Activated CD8-positive, alpha-beta memory T cell treated with anti-CD3 and anti-CD28 coated beads, Interleukin-2, amount 50 U/mL, for 4 hours (primary cell): ENCODE measurements at regions not wholly inside any gene's neighbourhood (a gene's known extent, or its start where the extent isn't known, plus 50 kb on each side); places are given as distances from the start of the nearest gene placed in this dataset.

Experiments
- DNase-seq: peaks from one replicate; pipeline ENCODE4 v3.0.0-alpha.2; 2020

GRCh38 chr17:77343031-77343800 lies 202.4 kb downstream of the SEC14L1 start:
- DNase-seq, result no peak

- DNase-seq, result no peak
Measured at GRCh38 chr17:77344038-77344437, 203.3 kb downstream of the SEC14L1 start.

- DNase-seq, result no peak
Measured at GRCh38 chr17:77345260-77345910, 204.6 kb downstream of the SEC14L1 start.

DNA sequence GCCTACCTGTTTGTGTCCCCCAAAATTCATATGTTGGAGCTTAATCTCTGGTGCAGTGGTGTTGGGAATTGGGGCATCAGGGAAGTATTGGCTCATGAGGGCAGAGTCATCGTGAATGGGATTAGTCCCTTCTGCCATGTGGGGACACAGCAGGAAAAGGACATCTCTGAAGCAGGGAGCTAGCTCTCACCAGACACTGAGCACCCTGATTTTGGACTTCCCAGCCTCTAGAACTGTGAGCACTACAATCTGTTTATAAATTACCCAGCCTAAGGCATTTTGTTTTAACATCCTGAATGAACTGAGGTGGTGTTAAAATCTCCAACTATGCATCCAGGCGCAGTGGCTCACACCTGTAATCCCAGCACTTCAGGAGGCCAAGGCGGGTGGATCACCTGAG lies 206.0 kb downstream of the SEC14L1 start:
- DNase-seq, result no peak

- DNase-seq, result no peak
Measured at GRCh38 chr17:77347544-77347943, 206.8 kb downstream of the SEC14L1 start.

GRCh38 chr17:77349976-77350830 lies 209.4 kb downstream of the SEC14L1 start:
- DNase-seq, result no peak

GRCh38 chr17:77352441-77352840 lies 211.7 kb downstream of the SEC14L1 start:
- DNase-seq, result no peak

- DNase-seq, result no peak
Measured at GRCh38 chr17:77352996-77353395, 212.2 kb downstream of the SEC14L1 start.

DNA sequence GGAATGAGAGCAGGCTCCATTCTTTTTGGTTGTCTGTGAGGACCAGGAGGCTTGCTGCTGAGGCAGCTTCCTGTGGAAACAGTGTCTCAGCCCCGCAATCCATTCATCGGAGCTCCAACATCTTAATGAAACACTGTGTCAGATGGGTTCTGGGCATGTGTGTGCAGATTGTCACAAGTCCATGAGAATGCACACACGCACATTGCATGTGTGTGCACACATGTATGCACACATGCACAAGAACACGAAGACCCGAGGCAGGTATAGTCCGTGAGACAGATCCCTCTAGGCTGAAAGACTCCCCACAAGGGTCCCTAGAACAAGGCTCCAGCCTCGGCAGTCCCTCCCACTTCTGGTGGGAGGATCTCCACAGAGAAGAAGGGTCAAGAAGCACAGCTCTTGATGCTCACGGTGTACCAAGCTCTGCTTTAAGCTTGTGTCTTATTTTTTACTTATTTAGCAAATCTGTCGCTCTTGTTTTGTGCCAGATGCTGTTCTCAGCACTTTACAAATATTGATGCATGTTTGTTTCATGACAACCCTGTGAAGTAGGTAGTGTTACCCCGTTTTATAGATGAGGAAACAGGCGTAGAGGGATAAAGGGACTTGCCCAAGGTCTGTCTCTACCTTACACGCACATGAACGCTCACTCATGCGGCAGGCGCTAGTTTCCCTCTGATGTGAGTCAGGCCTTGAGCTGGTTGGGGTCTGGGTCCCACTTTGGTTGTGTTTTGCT lies 213.1 kb downstream of the SEC14L1 start:
- no peak for DNase-seq

GRCh38 chr17:77354420-77354669 lies 213.6 kb downstream of the SEC14L1 start:
- DNase-seq, result no peak

DNA sequence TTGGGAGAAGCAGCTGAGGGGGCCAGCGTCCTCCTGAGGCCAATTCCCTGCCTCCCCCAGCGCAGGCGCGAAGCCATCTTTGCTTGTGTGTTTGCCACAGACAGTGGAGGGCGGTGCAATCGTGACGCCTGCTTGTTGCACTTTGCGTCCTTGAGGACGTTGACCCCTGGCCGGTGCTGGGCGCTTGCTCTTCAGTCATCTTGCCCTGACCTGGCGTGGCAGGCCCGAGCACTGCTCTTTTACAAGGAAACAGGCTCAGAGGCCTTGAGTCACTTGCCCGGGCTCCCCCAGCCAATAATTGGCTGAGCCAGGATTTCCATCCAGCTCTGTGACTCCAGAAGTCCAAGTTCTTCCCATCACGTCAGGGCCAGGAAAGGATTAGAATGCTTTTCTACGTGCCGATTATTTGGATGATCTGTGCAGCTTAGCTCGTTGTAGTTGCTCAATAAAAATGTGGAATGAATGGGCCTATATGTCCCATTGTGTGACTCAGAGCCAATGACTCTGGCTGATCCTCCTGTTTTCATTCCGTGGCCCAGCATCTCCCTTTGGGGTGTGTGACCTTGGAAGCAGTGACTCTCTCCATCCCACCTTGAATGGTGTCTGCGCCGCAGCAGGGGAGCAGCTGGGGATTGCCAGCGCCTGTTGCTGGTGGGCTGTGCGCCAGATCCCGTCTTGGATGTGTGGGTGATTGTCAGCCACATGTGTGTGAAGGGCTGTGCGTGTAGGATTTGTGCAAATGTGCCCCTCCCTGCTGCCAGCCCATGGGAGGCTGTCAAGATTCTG lies 214.1 kb downstream of the SEC14L1 start:
- DNase-seq, result no peak

DNA sequence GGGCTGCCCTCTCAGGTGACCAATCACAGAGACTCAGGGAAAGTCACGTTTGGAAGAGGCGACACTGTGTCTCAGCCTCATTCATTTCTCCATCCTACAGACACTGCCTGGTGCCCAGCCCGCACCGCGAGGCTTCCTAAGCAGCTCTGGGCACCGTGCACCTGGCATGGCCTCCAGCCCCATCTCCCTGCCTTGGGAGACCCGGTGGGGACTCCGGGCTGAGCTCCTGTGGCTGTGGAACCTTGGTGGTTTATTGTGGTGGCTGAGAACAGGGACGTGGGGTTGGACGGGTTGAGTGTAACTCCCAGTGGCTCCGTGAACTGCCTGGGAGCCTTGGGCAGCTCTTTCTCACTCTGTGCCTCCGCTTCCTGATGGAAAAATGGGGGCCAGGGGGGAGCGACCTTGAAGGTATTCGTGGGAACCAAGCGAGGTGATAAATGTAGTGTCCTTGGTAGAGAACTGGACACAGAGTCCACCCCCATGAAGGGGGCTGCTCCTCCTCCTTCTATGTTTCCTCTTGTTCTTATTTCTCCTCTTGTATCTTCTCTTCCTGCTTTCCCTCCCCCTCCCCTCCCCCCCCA lies 215.4 kb downstream of the SEC14L1 start:
- no peak for DNase-seq

DNA sequence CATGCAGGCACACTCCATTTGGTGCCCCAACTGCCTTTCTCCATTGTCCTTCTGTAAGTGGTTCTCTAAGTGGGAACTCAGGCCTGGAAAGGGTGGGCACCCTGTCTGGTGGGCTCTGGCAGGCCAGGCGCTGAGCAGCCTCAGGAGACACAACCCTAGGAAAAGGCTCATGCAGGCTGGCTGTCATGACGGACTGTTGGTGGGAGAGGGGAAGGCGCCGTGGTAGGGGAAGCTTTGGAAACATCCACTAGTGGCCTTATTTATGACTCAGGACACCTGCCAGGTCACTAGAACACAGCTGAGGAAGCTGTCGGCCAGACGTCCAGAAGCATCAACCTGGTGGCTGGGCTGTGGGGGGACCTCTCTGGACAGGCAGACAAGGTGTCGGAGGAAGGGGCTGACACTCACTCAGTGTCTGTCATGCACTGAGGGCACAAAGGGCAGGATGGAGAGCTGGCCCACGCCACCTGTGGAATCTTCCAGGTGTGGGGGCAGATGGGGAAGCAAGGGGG lies 216.0 kb downstream of the SEC14L1 start:
- no peak for DNase-seq

- DNase-seq, result no peak
Measured at GRCh38 chr17:77358801-77359200, 218.0 kb downstream of the SEC14L1 start.

DNA sequence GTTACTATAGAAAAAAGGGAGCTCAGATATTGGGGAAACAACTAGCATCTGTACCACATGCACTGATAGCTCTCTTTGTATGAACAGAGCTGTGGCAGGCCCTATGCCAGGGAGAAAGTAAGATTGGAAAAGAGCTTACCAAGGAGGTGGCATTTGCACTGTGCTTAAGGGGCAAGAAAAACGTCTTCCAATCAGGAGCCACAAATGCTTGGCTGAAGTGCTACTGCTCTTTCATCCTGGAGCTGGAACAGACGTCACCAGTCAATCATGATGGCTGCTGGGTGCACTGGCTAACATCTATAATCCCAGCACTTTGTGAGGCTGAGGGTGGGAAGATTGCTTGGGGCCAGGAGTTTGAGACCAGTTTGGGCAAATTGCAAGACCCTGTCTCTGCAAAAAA lies 218.5 kb downstream of the SEC14L1 start:
- DNase-seq, result no peak

GRCh38 chr17:77361986-77362620 lies 221.3 kb downstream of the SEC14L1 start:
- no peak for DNase-seq

- peak; percentile 52 for DNase-seq
Measured at GRCh38 chr17:77363821-77364361, 223.1 kb downstream of the SEC14L1 start.

DNA sequence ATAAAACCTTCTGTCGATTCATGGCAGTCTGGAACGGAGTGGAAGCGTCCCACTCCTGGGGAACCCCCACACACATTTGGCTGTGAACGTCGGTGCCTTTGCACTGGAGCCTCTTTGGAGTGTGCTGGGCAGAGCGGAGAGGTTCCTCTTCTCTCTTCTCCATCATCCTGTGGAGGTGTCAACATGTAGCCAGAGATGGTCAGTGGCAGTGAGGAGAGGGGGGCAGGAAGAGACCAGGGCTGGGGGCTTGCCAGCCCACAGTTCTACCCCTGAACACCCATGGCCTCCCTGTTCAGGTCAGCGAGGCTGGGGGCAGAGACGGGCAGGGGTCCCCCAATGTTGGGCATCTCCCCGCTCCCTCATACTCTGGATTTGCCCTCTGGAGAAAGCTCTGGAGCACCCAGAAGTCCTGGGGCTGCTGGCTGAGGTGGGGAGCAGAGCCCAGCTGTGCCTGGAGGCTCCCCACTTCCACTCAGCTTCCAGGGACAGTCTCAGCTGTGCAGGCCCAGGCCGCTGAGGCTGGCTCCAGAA lies 223.7 kb downstream of the SEC14L1 start:
- DNase-seq, result no peak

DNA sequence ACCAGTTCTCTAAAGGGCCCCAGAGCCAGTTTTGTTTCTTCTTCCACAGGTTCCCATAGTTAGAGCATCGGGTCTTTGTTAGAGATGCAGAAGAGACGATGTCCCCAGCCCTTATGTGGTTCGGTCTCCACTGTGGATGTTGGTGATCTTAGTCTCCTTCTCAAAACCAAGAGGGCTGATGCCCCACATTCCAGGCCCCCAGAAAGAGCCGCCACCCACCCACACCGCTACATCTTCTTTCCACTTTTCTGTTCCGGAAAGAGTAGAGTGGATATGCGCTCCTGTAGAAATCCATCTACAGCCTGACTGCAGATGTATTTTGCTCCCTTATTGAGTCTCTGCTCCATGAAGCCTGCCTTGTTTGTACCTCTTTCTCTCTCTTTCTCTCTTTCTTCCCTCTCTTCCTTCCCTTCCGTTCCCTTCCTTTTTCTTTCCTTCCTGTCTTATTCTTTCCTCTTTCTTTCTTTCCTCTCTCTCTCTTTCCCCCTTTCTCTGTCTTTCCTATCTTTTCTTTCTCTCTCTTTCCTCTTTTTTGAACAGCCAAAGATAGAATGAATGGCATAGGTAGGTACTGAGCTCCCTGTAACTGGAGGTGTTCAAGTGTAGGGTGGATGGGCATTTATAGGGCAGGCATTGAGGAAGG lies 224.3 kb downstream of the SEC14L1 start:
- DNase-seq, result no peak

DNA sequence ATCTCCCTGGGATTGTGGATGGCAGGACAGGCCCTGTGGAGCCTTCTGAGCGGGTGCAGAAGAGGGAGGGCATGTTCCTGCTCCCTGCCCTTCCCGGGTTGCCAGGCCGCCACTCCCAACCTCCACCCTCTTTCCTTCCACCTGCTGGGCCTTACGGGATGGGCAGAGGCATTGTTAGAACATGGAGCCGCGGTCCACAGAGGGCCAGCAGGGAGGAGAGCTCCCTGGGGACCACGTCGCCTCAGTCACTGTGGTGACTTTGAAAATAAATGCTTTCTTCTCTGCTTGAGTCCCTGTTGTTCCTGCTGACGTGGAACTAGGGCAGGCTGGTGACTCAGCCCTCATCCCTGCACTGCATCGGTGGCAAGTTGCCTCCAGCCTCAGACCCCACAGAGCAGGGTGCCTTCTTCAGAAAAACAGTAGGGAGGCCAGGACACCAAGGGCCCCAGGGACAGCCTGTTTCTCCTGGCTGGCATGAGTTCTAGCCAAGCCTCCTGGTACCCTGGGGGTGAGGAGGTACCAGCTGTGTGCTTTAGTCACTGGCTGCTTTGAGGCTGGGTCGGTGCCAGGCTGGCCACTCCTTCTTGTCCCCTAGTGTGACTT lies 224.9 kb downstream of the SEC14L1 start:
- peak; percentile 53 for DNase-seq
